Vagina (tissue), 2 donors: ENCODE measurements at regions not wholly inside any gene's neighbourhood (a gene's known extent, or its start where the extent isn't known, plus 50 kb on each side); places are given as distances from the start of the nearest gene placed in this dataset.

ENCODE experiments used
- CTCF ChIP-seq, 3 experiments: fragments of 450-650 bp in 2 of 3; fragments of 200-600 bp in 1 of 3; sonication (generic) in 1 of 3; IDR thresholded peaks; one replicate each; pipeline ENCODE4 v1.5.1; 2017 to 2019; ENCODE audit warnings: antibody characterized with exemption in 3 of 3, mild to moderate bottlenecking in 2 of 3, moderate library complexity in 2 of 3
- POLR2A ChIP-seq, 2 donors: fragments of 450-650 bp; IDR thresholded peaks; one replicate each; pipeline ENCODE4 v1.6.1; 2017; ENCODE audit warnings: antibody characterized with exemption in 2 of 2, mild to moderate bottlenecking in 2 of 2, moderate library complexity in 2 of 2
- POLR2AphosphoS5 ChIP-seq, 2 donors: sonication (generic); formaldehyde crosslinking; IDR thresholded peaks; one replicate each; pipeline ENCODE4 v1.9.0; 2017; ENCODE audit warnings: antibody characterized with exemption in 2 of 2, mild to moderate bottlenecking in 2 of 2, low read depth in 1 of 2; ENCODE audit not compliant: insufficient read depth in 1 of 2

- TF ChIP-seq CTCF (IDR thresholded peaks at IDR 0.05) (no peak), POLR2A (IDR thresholded peaks at IDR 0.05) (no peak), POLR2AphosphoS5 (IDR thresholded peaks at IDR 0.05; ENCODE audit: insufficient read depth in 1 of 2, low read depth in 1 of 2) (no peak)
Measured at GRCh38 chr17:33837281-33837680, 417.8 kb upstream of the CCL2 start.
